ENCODE measurements at regions not wholly inside any gene's neighbourhood (a gene's known extent, or its start where the extent isn't known, plus 50 kb on each side); places are given as distances from the start of the nearest gene placed in this dataset.

- TF ChIP-seq CTCF (IDR thresholded peaks at IDR 0.05) = no peak
- no peak for TF ChIP-seq POLR2A (IDR thresholded peaks at IDR 0.05)
These were observed 301.0 kb downstream of the NDFIP2 start for GRCh38 chr13:79781829-79782540.

Measured in prostate gland (tissue), 2 donors.